Neural progenitor cell (in vitro differentiated cells): ENCODE measurements at regions not wholly inside any gene's neighbourhood (a gene's known extent, or its start where the extent isn't known, plus 50 kb on each side); places are given as distances from the start of the nearest gene placed in this dataset.

Experiments used
- DNase-seq: peaks from one replicate; pipeline ENCODE4 v3.0.0-alpha.2; 2016; ENCODE audit warnings: low spot score
- H2AFZ ChIP-seq: fragments of 200-600 bp; sonication (generic); replicated peaks from 2 replicates; pipeline ENCODE4 v1.6.1; 2016; ENCODE audit warnings: antibody characterized with exemption
- H3F3A ChIP-seq: fragments of 200-600 bp; sonication (generic); 2 replicates; pipeline ENCODE4 v1.6.1; 2016; ENCODE audit warnings: antibody characterized with exemption, low read depth
- H3K27ac ChIP-seq: fragments of 200-600 bp; sonication (generic); 2 replicates; pipeline ENCODE4 v1.5.1; 2016; ENCODE audit warnings: mild to moderate bottlenecking
- H3K27me3 ChIP-seq: fragments of 200-600 bp; sonication (generic); 2 replicates; pipeline ENCODE4 v1.6.1; 2016; ENCODE audit warnings: mild to moderate bottlenecking, moderate library complexity
- H3K36me3 ChIP-seq: fragments of 200-600 bp; sonication (generic); 2 replicates; pipeline ENCODE4 v1.5.1; 2016
- H3K4me1 ChIP-seq: fragments of 200-600 bp; sonication (generic); 2 replicates; pipeline ENCODE4 v1.6.1; 2016; ENCODE audit warnings: mixed run types
- H3K4me2 ChIP-seq: fragments of 200-600 bp; sonication (generic); 2 replicates; pipeline ENCODE4 v1.6.1; 2016
- H3K4me3 ChIP-seq: fragments of 200-600 bp; sonication (generic); 2 replicates; pipeline ENCODE4 v1.5.1; 2016
- H3K79me2 ChIP-seq: fragments of 200-600 bp; sonication (generic); 2 replicates; pipeline ENCODE4 v1.6.1; 2016; ENCODE audit warnings: low read depth
- H3K9ac ChIP-seq: fragments of 200-600 bp; sonication (generic); 2 replicates; pipeline ENCODE4 v1.6.1; 2016
- H3K9me3 ChIP-seq: fragments of 200-600 bp; sonication (generic); 2 replicates; pipeline ENCODE4 v1.5.1; 2016; ENCODE audit warnings: low read depth
- H4K20me1 ChIP-seq: fragments of 200-600 bp; sonication (generic); 2 replicates; pipeline ENCODE4 v1.6.1; 2016; ENCODE audit warnings: low read depth
- H3K27ac Mint-ChIP-seq: 3 replicates; pipeline ENCODE4 v1.8.0; 2021; ENCODE audit warnings: mixed read lengths
- H3K27me3 Mint-ChIP-seq: 2 replicates; pipeline ENCODE4 v1.8.0; 2022; ENCODE audit warnings: low read depth, mild to moderate bottlenecking, inconsistent platforms, moderate library complexity, mixed read lengths; ENCODE audit not compliant: insufficient read depth
- H3K36me3 Mint-ChIP-seq: 3 replicates; pipeline ENCODE4 v1.8.0; 2021; ENCODE audit warnings: mixed read lengths
- H3K4me1 Mint-ChIP-seq: 3 replicates; pipeline ENCODE4 v1.8.0; 2021; ENCODE audit warnings: mixed read lengths
- H3K4me3 Mint-ChIP-seq: 3 replicates; pipeline ENCODE4 v1.8.0; 2021; ENCODE audit warnings: mild to moderate bottlenecking, moderate library complexity, mixed read lengths
- H3K9me3 Mint-ChIP-seq: 3 replicates; pipeline ENCODE4 v1.8.0; 2020; ENCODE audit warnings: mixed read lengths
- EZH2 ChIP-seq: fragments of 200-600 bp; sonication (generic); IDR thresholded peaks from 2 replicates; pipeline ENCODE4 v1.6.1; 2017; ENCODE audit warnings: antibody characterized with exemption, mild to moderate bottlenecking, moderate library complexity
- EZH2phosphoT487 ChIP-seq: fragments of 200-600 bp; sonication (generic); IDR thresholded peaks from 2 replicates; pipeline ENCODE4 v1.6.1; 2017; ENCODE audit warnings: antibody characterized with exemption
- TF ChIP-seq, protein P1 (sequence below): fragments of 200-600 bp; sonication (generic); IDR thresholded peaks from 2 replicates; pipeline ENCODE4 v1.5.1; 2017; ENCODE audit warnings: antibody characterized with exemption, mild to moderate bottlenecking

DNA sequence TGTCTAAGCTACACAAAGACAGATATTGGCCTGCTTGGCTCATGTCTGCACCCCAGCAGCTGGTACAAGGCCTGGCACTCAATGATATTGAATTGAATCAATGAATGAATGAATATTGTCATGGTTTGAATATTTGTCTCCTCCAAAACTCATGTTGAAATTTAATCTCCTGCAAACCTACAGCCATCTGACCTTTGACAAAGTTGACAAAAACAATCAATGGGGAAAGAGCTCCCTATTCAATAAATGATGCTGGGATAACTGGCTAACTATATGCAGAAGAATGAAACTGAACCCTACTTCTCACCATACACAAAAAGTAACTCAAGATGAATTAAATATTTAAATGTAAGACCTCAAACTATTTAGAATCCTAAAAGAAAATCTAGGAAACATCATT, 144.7 kb downstream of the CYP26A1 start:
- no peaks in the 10 kb centered on the region for H3K79me2 ChIP-seq
- no peak overlapping the region for H3K4me3 Mint-ChIP-seq
- no peaks in the 10 kb centered on the region for H3K36me3 ChIP-seq
- H3K36me3 Mint-ChIP-seq: no peaks in the 10 kb centered on the region
- no peak overlapping the region for H3K4me2 ChIP-seq
- peaks cover 5% of the 10 kb centered on the region for H3K27me3 Mint-ChIP-seq
- no peaks in the 10 kb centered on the region for H4K20me1 ChIP-seq
- TF ChIP-seq EZH2 (no peak), EZH2phosphoT487 (no peak)
- TF ChIP-seq, protein P1, sequence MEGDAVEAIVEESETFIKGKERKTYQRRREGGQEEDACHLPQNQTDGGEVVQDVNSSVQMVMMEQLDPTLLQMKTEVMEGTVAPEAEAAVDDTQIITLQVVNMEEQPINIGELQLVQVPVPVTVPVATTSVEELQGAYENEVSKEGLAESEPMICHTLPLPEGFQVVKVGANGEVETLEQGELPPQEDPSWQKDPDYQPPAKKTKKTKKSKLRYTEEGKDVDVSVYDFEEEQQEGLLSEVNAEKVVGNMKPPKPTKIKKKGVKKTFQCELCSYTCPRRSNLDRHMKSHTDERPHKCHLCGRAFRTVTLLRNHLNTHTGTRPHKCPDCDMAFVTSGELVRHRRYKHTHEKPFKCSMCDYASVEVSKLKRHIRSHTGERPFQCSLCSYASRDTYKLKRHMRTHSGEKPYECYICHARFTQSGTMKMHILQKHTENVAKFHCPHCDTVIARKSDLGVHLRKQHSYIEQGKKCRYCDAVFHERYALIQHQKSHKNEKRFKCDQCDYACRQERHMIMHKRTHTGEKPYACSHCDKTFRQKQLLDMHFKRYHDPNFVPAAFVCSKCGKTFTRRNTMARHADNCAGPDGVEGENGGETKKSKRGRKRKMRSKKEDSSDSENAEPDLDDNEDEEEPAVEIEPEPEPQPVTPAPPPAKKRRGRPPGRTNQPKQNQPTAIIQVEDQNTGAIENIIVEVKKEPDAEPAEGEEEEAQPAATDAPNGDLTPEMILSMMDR: no peak
- no peaks in the 10 kb centered on the region for H3K27me3 ChIP-seq
- no peaks in the 10 kb centered on the region for H3K9me3 ChIP-seq
- H2AFZ ChIP-seq: no peak overlapping the region
- no peak overlapping the region for H3K9ac ChIP-seq
- no peak overlapping the region for H3K4me3 ChIP-seq
- no peaks in the 10 kb centered on the region for H3K4me1 ChIP-seq
- no peaks in the 10 kb centered on the region for H3F3A ChIP-seq
- H3K27ac Mint-ChIP-seq: no peak overlapping the region
- no peaks in the 10 kb centered on the region for H3K4me1 Mint-ChIP-seq
- H3K27ac ChIP-seq: no peak overlapping the region
- DNase-seq: no peak
- H3K9me3 Mint-ChIP-seq: peaks cover 2% of the 10 kb centered on the region

GRCh38 chr10:93219347-93219746, 145.7 kb downstream of the CYP26A1 start:
- H3F3A ChIP-seq: no peaks in the 10 kb centered on the region
- H3K4me1 Mint-ChIP-seq: no peaks in the 10 kb centered on the region
- H3K4me3 ChIP-seq: no peak overlapping the region
- no peaks in the 10 kb centered on the region for H3K4me1 ChIP-seq
- no peaks in the 10 kb centered on the region for H3K79me2 ChIP-seq
- peaks cover 3% of the 10 kb centered on the region for H3K9me3 Mint-ChIP-seq
- H2AFZ ChIP-seq: no peak overlapping the region
- H3K9me3 ChIP-seq: no peaks in the 10 kb centered on the region
- no peaks in the 10 kb centered on the region for H3K36me3 Mint-ChIP-seq
- H3K27ac ChIP-seq: no peak overlapping the region
- no peaks in the 10 kb centered on the region for H3K36me3 ChIP-seq
- no peaks in the 10 kb centered on the region for H3K27me3 ChIP-seq
- H3K4me3 Mint-ChIP-seq: no peak overlapping the region
- H3K4me2 ChIP-seq: no peak overlapping the region
- H4K20me1 ChIP-seq: no peaks in the 10 kb centered on the region
- H3K27me3 Mint-ChIP-seq: peaks cover 5% of the 10 kb centered on the region
- no peak overlapping the region for H3K27ac Mint-ChIP-seq
- H3K9ac ChIP-seq: no peak overlapping the region
- no peak for DNase-seq
- TF ChIP-seq, protein P1: no peak
- TF ChIP-seq EZH2phosphoT487 (no peak), EZH2 (no peak)

GRCh38 chr10:93220296-93221170, 146.8 kb downstream of the CYP26A1 start:
- TF ChIP-seq EZH2phosphoT487: no peak
- no peak for TF ChIP-seq EZH2
- TF ChIP-seq, protein P1: no peak

More at GRCh38 chr10:93220296-93221170, 146.8 kb downstream of the CYP26A1 start:
- H3K36me3 ChIP-seq: no peaks in the 10 kb centered on the region
- H3K27me3 ChIP-seq: no peaks in the 10 kb centered on the region
- no peak overlapping the region for H3K9ac ChIP-seq
- H3K79me2 ChIP-seq: no peaks in the 10 kb centered on the region
- no peak overlapping the region for H3K4me2 ChIP-seq
- no peaks in the 10 kb centered on the region for H3K4me1 ChIP-seq
- H3K4me3 ChIP-seq: no peak overlapping the region
- H3K36me3 Mint-ChIP-seq: no peaks in the 10 kb centered on the region
- H3K27me3 Mint-ChIP-seq: peaks cover 5% of the 10 kb centered on the region
- H3K9me3 Mint-ChIP-seq: peaks cover 3% of the 10 kb centered on the region
- H2AFZ ChIP-seq: no peak overlapping the region
- DNase-seq: no peak
- H4K20me1 ChIP-seq: no peaks in the 10 kb centered on the region
- H3K4me1 Mint-ChIP-seq: no peaks in the 10 kb centered on the region
- H3K4me3 Mint-ChIP-seq: no peak overlapping the region
- H3K27ac ChIP-seq: no peak overlapping the region
- H3K9me3 ChIP-seq: no peaks in the 10 kb centered on the region
- no peak overlapping the region for H3K27ac Mint-ChIP-seq
- H3F3A ChIP-seq: no peaks in the 10 kb centered on the region
